ENCODE measurements at regions not wholly inside any gene's neighbourhood (a gene's known extent, or its start where the extent isn't known, plus 50 kb on each side); places are given as distances from the start of the nearest gene placed in this dataset.

GRCh38 chr2:71826826-71827523 is 320.7 kb downstream of the CYP26B1 start:
- Histone ChIP-seq H3K4me3 (ENCODE audit: low read depth, low read length) (no peak overlapping the region), H3K27me3 (ENCODE audit: control insufficient read depth, insufficient read depth, low read length) (no peaks in the 10 kb centered on the region), H3K36me3 (ENCODE audit: control insufficient read depth, insufficient read depth, low read length) (no peaks in the 10 kb centered on the region)
- TF ChIP-seq CTCF (IDR thresholded peaks at IDR 0.05; ENCODE audit: insufficient read depth, low read length, poor library complexity, severe bottlenecking): no peak
- no peak for DNase-seq (ENCODE audit: low read depth)

DNA sequence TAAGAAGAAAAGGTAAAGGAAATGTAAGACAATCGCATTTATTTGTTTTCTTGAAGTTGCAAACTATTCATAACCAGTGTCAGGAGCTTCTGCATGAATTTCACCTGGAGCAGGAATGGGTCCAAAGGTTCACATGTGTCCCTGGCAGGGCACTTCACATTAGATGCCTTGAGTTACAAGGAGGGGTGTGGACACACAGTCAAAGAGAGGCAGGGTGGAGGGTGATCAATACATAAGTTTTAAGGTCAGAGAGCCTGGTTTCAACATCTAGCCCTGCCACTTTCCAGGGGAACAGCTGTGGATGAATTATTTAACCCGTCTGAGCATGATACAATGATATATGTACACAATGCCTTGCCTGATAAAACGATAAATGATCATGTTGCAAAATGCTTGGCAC is 321.4 kb downstream of the CYP26B1 start:
- H3K36me3 ChIP-seq (ENCODE audit: control insufficient read depth, insufficient read depth, low read length): no peaks in the 10 kb centered on the region
- no peak for TF ChIP-seq CTCF (IDR thresholded peaks at IDR 0.05; ENCODE audit: insufficient read depth, low read length, poor library complexity, severe bottlenecking)
- H3K27me3 ChIP-seq (ENCODE audit: control insufficient read depth, insufficient read depth, low read length): no peaks in the 10 kb centered on the region
- DNase-seq (ENCODE audit: low read depth): no peak
- no peak overlapping the region for H3K4me3 ChIP-seq (ENCODE audit: low read depth, low read length)

- no peak overlapping the region for H3K4me3 ChIP-seq (ENCODE audit: low read depth, low read length)
- DNase-seq (ENCODE audit: low read depth): no peak
- no peaks in the 10 kb centered on the region for H3K36me3 ChIP-seq (ENCODE audit: control insufficient read depth, insufficient read depth, low read length)
- no peak for TF ChIP-seq CTCF (IDR thresholded peaks at IDR 0.05; ENCODE audit: insufficient read depth, low read length, poor library complexity, severe bottlenecking)
- H3K27me3 ChIP-seq (ENCODE audit: control insufficient read depth, insufficient read depth, low read length): no peaks in the 10 kb centered on the region
These were observed 323.2 kb downstream of the CYP26B1 start for GRCh38 chr2:71824436-71824835.

DNA sequence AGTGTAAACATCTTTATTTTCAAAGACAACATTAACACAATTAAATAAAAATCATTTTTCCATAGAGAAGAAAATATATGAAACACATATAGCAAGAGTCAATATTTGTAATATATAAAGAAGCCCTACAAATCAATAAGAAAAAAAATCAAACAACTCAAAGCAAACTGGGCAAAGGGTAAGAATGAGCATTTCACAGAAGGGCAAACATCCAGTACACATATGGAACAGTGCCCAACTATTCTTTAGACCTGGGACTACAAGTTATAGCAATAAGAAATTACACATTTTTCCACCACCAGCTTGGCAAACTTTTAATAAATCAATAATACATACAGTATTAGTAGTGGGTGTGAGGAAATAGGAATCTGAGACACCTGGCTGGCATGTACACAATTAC is 324.1 kb downstream of the CYP26B1 start:
- DNase-seq (ENCODE audit: low read depth): no peak
- no peak for TF ChIP-seq CTCF (IDR thresholded peaks at IDR 0.05; ENCODE audit: insufficient read depth, low read length, poor library complexity, severe bottlenecking)
- Histone ChIP-seq H3K36me3 (ENCODE audit: control insufficient read depth, insufficient read depth, low read length) (no peaks in the 10 kb centered on the region), H3K27me3 (ENCODE audit: control insufficient read depth, insufficient read depth, low read length) (no peaks in the 10 kb centered on the region), H3K4me3 (ENCODE audit: low read depth, low read length) (no peak overlapping the region)

DNA sequence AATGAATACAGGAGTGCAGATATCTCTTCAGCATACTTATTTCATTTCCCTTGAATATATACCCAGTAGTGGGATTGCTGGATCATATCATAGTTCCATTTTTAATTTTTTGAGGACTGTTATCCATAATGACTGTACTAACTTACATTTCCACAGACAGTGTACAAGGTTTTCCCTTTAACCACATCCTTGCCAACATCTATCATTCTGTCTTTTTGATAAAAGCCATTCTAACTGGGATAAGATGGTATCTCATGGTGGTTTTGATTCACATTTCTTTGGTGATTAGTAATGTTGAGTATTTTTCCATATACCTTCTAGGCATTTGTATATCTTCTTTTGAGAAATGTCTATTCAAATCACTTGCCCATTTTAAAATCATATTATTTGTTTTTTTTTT is 325.2 kb downstream of the CYP26B1 start:
- TF ChIP-seq CTCF (IDR thresholded peaks at IDR 0.05; ENCODE audit: insufficient read depth, low read length, poor library complexity, severe bottlenecking): no peak
- Histone ChIP-seq H3K36me3 (ENCODE audit: control insufficient read depth, insufficient read depth, low read length) (no peaks in the 10 kb centered on the region), H3K27me3 (ENCODE audit: control insufficient read depth, insufficient read depth, low read length) (no peaks in the 10 kb centered on the region), H3K4me3 (ENCODE audit: low read depth, low read length) (no peak overlapping the region)
- DNase-seq (ENCODE audit: low read depth): no peak

- no peak for TF ChIP-seq CTCF (IDR thresholded peaks at IDR 0.05; ENCODE audit: insufficient read depth, low read length, poor library complexity, severe bottlenecking)
- Histone ChIP-seq H3K27me3 (ENCODE audit: control insufficient read depth, insufficient read depth, low read length) (no peaks in the 10 kb centered on the region), H3K36me3 (ENCODE audit: control insufficient read depth, insufficient read depth, low read length) (no peaks in the 10 kb centered on the region), H3K4me3 (ENCODE audit: low read depth, low read length) (no peak overlapping the region)
- DNase-seq (ENCODE audit: low read depth): no peak
These were observed 325.8 kb downstream of the CYP26B1 start for GRCh38 chr2:71821856-71822255.
